ENCODE measurements at regions not wholly inside any gene's neighbourhood (a gene's known extent, or its start where the extent isn't known, plus 50 kb on each side); places are given as distances from the start of the nearest gene placed in this dataset.

GRCh38 chr3:194267744-194268653 is 83.1 kb downstream of the CPN2 start:
- DNase-seq = no peak

- DNase-seq = no peak
These were observed 82.2 kb downstream of the CPN2 start for GRCh38 chr3:194268654-194269512.

GRCh38 chr3:194269610-194270145 is 81.5 kb downstream of the CPN2 start:
- no peak for DNase-seq

GRCh38 chr3:194270627-194271459 is 80.3 kb downstream of the CPN2 start:
- DNase-seq = no peak

GRCh38 chr3:194271460-194272035 is 79.6 kb downstream of the CPN2 start:
- DNase-seq = no peak

- DNase-seq = no peak
These were observed 78.9 kb downstream of the CPN2 start for GRCh38 chr3:194272221-194272620.

- DNase-seq = no peak
These were observed 78.0 kb downstream of the CPN2 start for GRCh38 chr3:194272861-194273742.

GRCh38 chr3:194273743-194274310 is 77.3 kb downstream of the CPN2 start:
- DNase-seq = no peak

GRCh38 chr3:194274424-194275085 is 76.6 kb downstream of the CPN2 start:
- no peak for DNase-seq

- DNase-seq = no peak
These were observed 75.8 kb downstream of the CPN2 start for GRCh38 chr3:194275291-194275690.

- no peak for DNase-seq
These were observed 75.4 kb downstream of the CPN2 start for GRCh38 chr3:194275721-194276120.

- DNase-seq = no peak
These were observed 74.4 kb downstream of the CPN2 start for GRCh38 chr3:194276768-194277103.

- no peak for DNase-seq
These were observed 73.9 kb downstream of the CPN2 start for GRCh38 chr3:194277104-194277785.

GRCh38 chr3:194277786-194278130 is 73.4 kb downstream of the CPN2 start:
- no peak for DNase-seq

GRCh38 chr3:194278186-194278845 is 72.8 kb downstream of the CPN2 start:
- no peak for DNase-seq

GRCh38 chr3:194279101-194279500 is 72.0 kb downstream of the CPN2 start:
- DNase-seq = no peak

- DNase-seq = no peak
These were observed 71.3 kb downstream of the CPN2 start for GRCh38 chr3:194279701-194280360.

GRCh38 chr3:194280777-194281176 is 70.4 kb downstream of the CPN2 start:
- DNase-seq = no peak

- DNase-seq = no peak
These were observed 69.8 kb downstream of the CPN2 start for GRCh38 chr3:194281306-194281705.
